ENCODE measurements at regions not wholly inside any gene's neighbourhood (a gene's known extent, or its start where the extent isn't known, plus 50 kb on each side); places are given as distances from the start of the nearest gene placed in this dataset.

GRCh38 chr6:115363379-115363778, 697.3 kb downstream of the FRK start:
- POLR2A ChIA-PET: no interaction called here
- SMC1A ChIA-PET (ENCODE audit: uncharacterized antibody, unreplicated experiment): no interaction called here
- H3K4me3 ChIP-seq: no peak overlapping the region
- no peak for FAIRE-seq
- no peaks in the 10 kb centered on the region for H3K27me3 ChIP-seq (replicated peaks in 1 of 2; ENCODE audit: control insufficient read depth in 2 of 2, insufficient read depth in 2 of 2, low read length in 1 of 2)
- ATAC-seq: peak; percentile 99
- H3K4me1 ChIP-seq (ENCODE audit: control insufficient read depth, insufficient read depth, low read length): no peaks in the 10 kb centered on the region
- peak; percentile 13 for DNase-seq (ENCODE audit: low read depth, low spot score)
- H3K36me3 ChIP-seq (ENCODE audit: control insufficient read depth in 2 of 2, insufficient read depth in 2 of 2, low read length in 1 of 2): no peaks in the 10 kb centered on the region
- 57% methylated on average over 4 of the region's 4 CpGs for WGBS (ENCODE audit: insufficient coverage, insufficient replicate concordance, low lambda C conversion rate, missing lambda C conversion rate)
- no peak overlapping the region for H3K27ac ChIP-seq (ENCODE audit: control insufficient read depth, insufficient read depth)
- intact Hi-C loops (cut with micrococcal nuclease; ENCODE audit: unreplicated experiment): no loop called here
- H3K9ac ChIP-seq (ENCODE audit: control insufficient read depth, insufficient read depth, low read length): no peak overlapping the region
- CTCF ChIA-PET: no interaction called here
- no TSS peak for BruUV-seq (replicated peaks)
- no peak overlapping the region for H2AFZ ChIP-seq (ENCODE audit: control insufficient read depth, low read depth, low read length)
- no peaks in the 10 kb centered on the region for H3K79me2 ChIP-seq (ENCODE audit: control insufficient read depth, insufficient read depth, low read length)
- in situ Hi-C loops (cut with MboI): no loop called here
- H4K20me1 ChIP-seq (ENCODE audit: control insufficient read depth, insufficient read depth): no peaks in the 10 kb centered on the region
- RAD21 ChIA-PET (ENCODE audit: unreplicated experiment): no interaction called here
- H3K4me2 ChIP-seq (ENCODE audit: control insufficient read depth, insufficient read depth): no peak overlapping the region
- H3K9me3 ChIP-seq (replicated peaks; ENCODE audit: control insufficient read depth, insufficient read depth, low read length): no peaks in the 10 kb centered on the region; the same call in 2 of the 3 replicates
- TF ChIP-seq, protein P1, sequence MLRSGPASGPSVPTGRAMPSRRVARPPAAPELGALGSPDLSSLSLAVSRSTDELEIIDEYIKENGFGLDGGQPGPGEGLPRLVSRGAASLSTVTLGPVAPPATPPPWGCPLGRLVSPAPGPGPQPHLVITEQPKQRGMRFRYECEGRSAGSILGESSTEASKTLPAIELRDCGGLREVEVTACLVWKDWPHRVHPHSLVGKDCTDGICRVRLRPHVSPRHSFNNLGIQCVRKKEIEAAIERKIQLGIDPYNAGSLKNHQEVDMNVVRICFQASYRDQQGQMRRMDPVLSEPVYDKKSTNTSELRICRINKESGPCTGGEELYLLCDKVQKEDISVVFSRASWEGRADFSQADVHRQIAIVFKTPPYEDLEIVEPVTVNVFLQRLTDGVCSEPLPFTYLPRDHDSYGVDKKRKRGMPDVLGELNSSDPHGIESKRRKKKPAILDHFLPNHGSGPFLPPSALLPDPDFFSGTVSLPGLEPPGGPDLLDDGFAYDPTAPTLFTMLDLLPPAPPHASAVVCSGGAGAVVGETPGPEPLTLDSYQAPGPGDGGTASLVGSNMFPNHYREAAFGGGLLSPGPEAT (IDR thresholded peaks at IDR 0.05; ENCODE audit: low read depth): peak; percentile 18; the same call in 1 of the 2 replicates
- TF ChIP-seq DPF2 (IDR thresholded peaks at IDR 0.05) (peak; percentile 55; the same call in 1 of the 2 replicates), IKZF2 (IDR thresholded peaks at IDR 0.05) (0 out of 4 replicates have a peak, but pooled peaks of 1 of the 2 experiments have one; percentile 14), SMC3 (IDR thresholded peaks at IDR 0.05; ENCODE audit: borderline replicate concordance, low read length) (no peak), NFXL1 (IDR thresholded peaks at IDR 0.05; ENCODE audit: borderline replicate concordance) (no peak), RFX5 (IDR thresholded peaks at IDR 0.05; ENCODE audit: low read depth, low read length) (no peak), BCLAF1 (IDR thresholded peaks at IDR 0.05) (no peak), FOS (IDR thresholded peaks at IDR 0.05; ENCODE audit: borderline replicate concordance, extremely low read depth, insufficient read length) (no peak), IRF4 (IDR thresholded peaks at IDR 0.05; ENCODE audit: low read depth, low read length) (peak; percentile 75), SPI1 (IDR thresholded peaks at IDR 0.05; ENCODE audit: borderline replicate concordance, insufficient read depth, low read depth, low read length) (peak; percentile 92), BCL11A (IDR thresholded peaks at IDR 0.05; ENCODE audit: low read depth, low read length) (0 out of 2 replicates have a peak, but pooled peaks have one; percentile 14), KDM1A (IDR thresholded peaks at IDR 0.05; ENCODE audit: borderline replicate concordance) (no peak), EP300 (IDR thresholded peaks at IDR 0.05; ENCODE audit: borderline replicate concordance in 1 of 2, control insufficient read depth in 1 of 2, low read depth in 2 of 2, low read length in 2 of 2) (peak in 1 of 2 experiments; percentile 45; a peak in 1 of 4 replicates), SMAD5 (IDR thresholded peaks at IDR 0.05; ENCODE audit: low read depth) (no peak), IKZF1 (conservative IDR thresholded peaks at IDR 0.05) (0 out of 2 replicates have a peak, but pooled peaks have one; percentile 32)
- TF ChIP-seq, protein P2, sequence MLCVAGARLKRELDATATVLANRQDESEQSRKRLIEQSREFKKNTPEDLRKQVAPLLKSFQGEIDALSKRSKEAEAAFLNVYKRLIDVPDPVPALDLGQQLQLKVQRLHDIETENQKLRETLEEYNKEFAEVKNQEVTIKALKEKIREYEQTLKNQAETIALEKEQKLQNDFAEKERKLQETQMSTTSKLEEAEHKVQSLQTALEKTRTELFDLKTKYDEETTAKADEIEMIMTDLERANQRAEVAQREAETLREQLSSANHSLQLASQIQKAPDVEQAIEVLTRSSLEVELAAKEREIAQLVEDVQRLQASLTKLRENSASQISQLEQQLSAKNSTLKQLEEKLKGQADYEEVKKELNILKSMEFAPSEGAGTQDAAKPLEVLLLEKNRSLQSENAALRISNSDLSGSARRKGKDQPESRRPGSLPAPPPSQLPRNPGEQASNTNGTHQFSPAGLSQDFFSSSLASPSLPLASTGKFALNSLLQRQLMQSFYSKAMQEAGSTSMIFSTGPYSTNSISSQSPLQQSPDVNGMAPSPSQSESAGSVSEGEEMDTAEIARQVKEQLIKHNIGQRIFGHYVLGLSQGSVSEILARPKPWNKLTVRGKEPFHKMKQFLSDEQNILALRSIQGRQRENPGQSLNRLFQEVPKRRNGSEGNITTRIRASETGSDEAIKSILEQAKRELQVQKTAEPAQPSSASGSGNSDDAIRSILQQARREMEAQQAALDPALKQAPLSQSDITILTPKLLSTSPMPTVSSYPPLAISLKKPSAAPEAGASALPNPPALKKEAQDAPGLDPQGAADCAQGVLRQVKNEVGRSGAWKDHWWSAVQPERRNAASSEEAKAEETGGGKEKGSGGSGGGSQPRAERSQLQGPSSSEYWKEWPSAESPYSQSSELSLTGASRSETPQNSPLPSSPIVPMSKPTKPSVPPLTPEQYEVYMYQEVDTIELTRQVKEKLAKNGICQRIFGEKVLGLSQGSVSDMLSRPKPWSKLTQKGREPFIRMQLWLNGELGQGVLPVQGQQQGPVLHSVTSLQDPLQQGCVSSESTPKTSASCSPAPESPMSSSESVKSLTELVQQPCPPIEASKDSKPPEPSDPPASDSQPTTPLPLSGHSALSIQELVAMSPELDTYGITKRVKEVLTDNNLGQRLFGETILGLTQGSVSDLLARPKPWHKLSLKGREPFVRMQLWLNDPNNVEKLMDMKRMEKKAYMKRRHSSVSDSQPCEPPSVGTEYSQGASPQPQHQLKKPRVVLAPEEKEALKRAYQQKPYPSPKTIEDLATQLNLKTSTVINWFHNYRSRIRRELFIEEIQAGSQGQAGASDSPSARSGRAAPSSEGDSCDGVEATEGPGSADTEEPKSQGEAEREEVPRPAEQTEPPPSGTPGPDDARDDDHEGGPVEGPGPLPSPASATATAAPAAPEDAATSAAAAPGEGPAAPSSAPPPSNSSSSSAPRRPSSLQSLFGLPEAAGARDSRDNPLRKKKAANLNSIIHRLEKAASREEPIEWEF (IDR thresholded peaks at IDR 0.05; ENCODE audit: insufficient replicate concordance, low read depth, low read length): no peak
